ENCODE measurements at regions not wholly inside any gene's neighbourhood (a gene's known extent, or its start where the extent isn't known, plus 50 kb on each side); places are given as distances from the start of the nearest gene placed in this dataset.

- no peaks in the 10 kb centered on the region for H3F3A ChIP-seq (ENCODE audit: low read depth)
- H4K20me1 ChIP-seq (ENCODE audit: low read depth), result no peaks in the 10 kb centered on the region
- no peak overlapping the region for H3K27ac Mint-ChIP-seq
Observed at GRCh38 chr2:111246620-111247061, 125.9 kb downstream of the BCL2L11 start.

GRCh38 chr2:111247491-111247890 is 126.8 kb downstream of the BCL2L11 start:
- peaks cover 2% of the 10 kb centered on the region for H3K36me3 Mint-ChIP-seq
- Histone ChIP-seq H3K4me1 (no peaks in the 10 kb centered on the region), H3K27me3 (no peaks in the 10 kb centered on the region), H2AFZ (replicated peaks) (no peak overlapping the region), H3K27ac (no peak overlapping the region), H3F3A (ENCODE audit: low read depth) (no peaks in the 10 kb centered on the region), H3K4me3 (no peak overlapping the region), H3K79me2 (ENCODE audit: low read depth) (no peaks in the 10 kb centered on the region), H3K9ac (no peak overlapping the region), H3K9me3 (ENCODE audit: low read depth) (no peaks in the 10 kb centered on the region), H4K20me1 (ENCODE audit: low read depth) (no peaks in the 10 kb centered on the region), H3K4me2 (no peak overlapping the region), H3K36me3 (no peaks in the 10 kb centered on the region)
- H3K4me1 Mint-ChIP-seq, result no peaks in the 10 kb centered on the region
- no peak overlapping the region for H3K4me3 Mint-ChIP-seq
- H3K9me3 Mint-ChIP-seq, result peaks cover 9% of the 10 kb centered on the region
- TF ChIP-seq EZH2phosphoT487 (IDR thresholded peaks at IDR 0.05), result no peak
- TF ChIP-seq CTCF (IDR thresholded peaks at IDR 0.05), result no peak
- TF ChIP-seq EZH2 (IDR thresholded peaks at IDR 0.05), result no peak
- H3K27ac Mint-ChIP-seq, result no peak overlapping the region
- peaks cover 2% of the 10 kb centered on the region for H3K27me3 Mint-ChIP-seq (ENCODE audit: insufficient read depth, low read depth)
- no peak for DNase-seq (ENCODE audit: low spot score)

More at GRCh38 chr2:111246620-111247061, 125.9 kb downstream of the BCL2L11 start:
- H3K4me3 Mint-ChIP-seq, result no peak overlapping the region
- Histone ChIP-seq H2AFZ (replicated peaks) (no peak overlapping the region), H3K4me2 (no peak overlapping the region), H3K79me2 (ENCODE audit: low read depth) (no peaks in the 10 kb centered on the region), H3K9ac (no peak overlapping the region), H3K9me3 (ENCODE audit: low read depth) (no peaks in the 10 kb centered on the region), H3K27ac (no peak overlapping the region), H3K27me3 (no peaks in the 10 kb centered on the region), H3K4me1 (no peaks in the 10 kb centered on the region), H3K36me3 (no peaks in the 10 kb centered on the region), H3K4me3 (no peak overlapping the region)
- peaks cover 5% of the 10 kb centered on the region for H3K9me3 Mint-ChIP-seq
- no peaks in the 10 kb centered on the region for H3K4me1 Mint-ChIP-seq
- DNase-seq (ENCODE audit: low spot score), result no peak
- TF ChIP-seq EZH2phosphoT487 (IDR thresholded peaks at IDR 0.05) (no peak), EZH2 (IDR thresholded peaks at IDR 0.05) (no peak), CTCF (IDR thresholded peaks at IDR 0.05) (no peak)
- peaks cover under 1% of the 10 kb centered on the region for H3K36me3 Mint-ChIP-seq
- H3K27me3 Mint-ChIP-seq (ENCODE audit: insufficient read depth, low read depth), result peaks cover 2% of the 10 kb centered on the region

GRCh38 chr2:111249806-111250205 is 129.1 kb downstream of the BCL2L11 start:
- no peak overlapping the region for H3K27ac ChIP-seq
- no peaks in the 10 kb centered on the region for H3K79me2 ChIP-seq (ENCODE audit: low read depth)
- Mint-ChIP-seq H3K4me1 (no peaks in the 10 kb centered on the region), H3K4me3 (no peak overlapping the region), H3K27me3 (ENCODE audit: insufficient read depth, low read depth) (peaks cover 2% of the 10 kb centered on the region), H3K9me3 (peaks cover 9% of the 10 kb centered on the region), H3K27ac (no peak overlapping the region), H3K36me3 (peaks cover 2% of the 10 kb centered on the region)
- H2AFZ ChIP-seq (replicated peaks), result no peak overlapping the region
- no peaks in the 10 kb centered on the region for H3K4me1 ChIP-seq
- H3F3A ChIP-seq (ENCODE audit: low read depth), result no peaks in the 10 kb centered on the region
- no peak overlapping the region for H3K4me3 ChIP-seq
- H4K20me1 ChIP-seq (ENCODE audit: low read depth), result no peaks in the 10 kb centered on the region
- H3K9ac ChIP-seq, result no peak overlapping the region
- H3K36me3 ChIP-seq, result no peaks in the 10 kb centered on the region
- no peak overlapping the region for H3K4me2 ChIP-seq
- no peak for DNase-seq (ENCODE audit: low spot score)
- no peaks in the 10 kb centered on the region for H3K9me3 ChIP-seq (ENCODE audit: low read depth)
- no peaks in the 10 kb centered on the region for H3K27me3 ChIP-seq
- no peak for TF ChIP-seq EZH2phosphoT487 (IDR thresholded peaks at IDR 0.05)
- no peak for TF ChIP-seq EZH2 (IDR thresholded peaks at IDR 0.05)
- no peak for TF ChIP-seq CTCF (IDR thresholded peaks at IDR 0.05)

All from neural progenitor cell (in vitro differentiated cells).